ACHN (cell line): ENCODE measurements at regions not wholly inside any gene's neighbourhood (a gene's known extent, or its start where the extent isn't known, plus 50 kb on each side); places are given as distances from the start of the nearest gene placed in this dataset.
"Not testable (repeated sequence)": the region's sequence is repeated elsewhere in the genome, so short reads cannot be mapped to it uniquely, and the experiment has no call there.

Experiments used
- DNase-seq: peaks from one replicate; pipeline ENCODE4 v3.0.0-alpha.2; 2015
- in situ Hi-C: cut with HindIII; loops from 2 replicates; pipeline ENCODE4 v1.10.0; 2017; ENCODE audit warnings: low sequenced_read_pairs, low pct_ligation_motif_present, low pct_unique_long_range_greater_than_20kb

GRCh38 chr2:20113986-20114938 lies 62.8 kb upstream of the LAPTM4A start:
- in situ Hi-C loops: no loop called here

GRCh38 chr2:20113004-20113796 lies 61.8 kb upstream of the LAPTM4A start:
- no peak for DNase-seq
- in situ Hi-C loops: no loop called here

More at GRCh38 chr2:20113986-20114938, 62.8 kb upstream of the LAPTM4A start:
- no peak for DNase-seq

- in situ Hi-C loops, DNase-seq: not testable (repeated sequence)
Measured at GRCh38 chr2:20112361-20112760, 60.9 kb upstream of the LAPTM4A start.

- DNase-seq: no peak
- in situ Hi-C loops: no loop called here
Measured at GRCh38 chr2:20111311-20112131, 60.1 kb upstream of the LAPTM4A start.

GRCh38 chr2:20110876-20111275 lies 59.4 kb upstream of the LAPTM4A start:
- DNase-seq: no peak
- in situ Hi-C loops: no loop called here

- no peak for DNase-seq
- in situ Hi-C loops: no loop called here
Measured at GRCh38 chr2:20110383-20110782, 59.0 kb upstream of the LAPTM4A start.

GRCh38 chr2:20108655-20109396 lies 57.4 kb upstream of the LAPTM4A start:
- DNase-seq: peak; percentile 26
- in situ Hi-C loops: no loop called here

- no peak for DNase-seq
- in situ Hi-C loops: no loop called here
Measured at GRCh38 chr2:20107776-20108175, 56.3 kb upstream of the LAPTM4A start.

GRCh38 chr2:20107352-20107751 lies 55.9 kb upstream of the LAPTM4A start:
- in situ Hi-C loops: no loop called here
- no peak for DNase-seq

- in situ Hi-C loops: no loop called here
- DNase-seq: peak; percentile 72
Measured at GRCh38 chr2:20106746-20107145, 55.3 kb upstream of the LAPTM4A start.

- no peak for DNase-seq
- in situ Hi-C loops: no loop called here
Measured at GRCh38 chr2:20104900-20105545, 53.6 kb upstream of the LAPTM4A start.

- in situ Hi-C loops: no loop called here
- DNase-seq: peak; percentile 33
Measured at GRCh38 chr2:20103530-20103929, 52.1 kb upstream of the LAPTM4A start.
